Calu3 (cell line): ENCODE measurements at regions not wholly inside any gene's neighbourhood (a gene's known extent, or its start where the extent isn't known, plus 50 kb on each side); places are given as distances from the start of the nearest gene placed in this dataset.

Experiments
- BruUV-seq: library from RNA; stranded (reverse); fragments of 400-500 nt; replicated peaks from 2 replicates; lab custom pipeline; 2021; lab: Mats Ljungman, UMichigan
- CTCF ChIA-PET: fragments of 300-600 bp; sonication (Branson Sonifier 250); formaldehyde crosslinking; loops from one replicate; lab custom pipeline; 2022; ENCODE audit warnings: antibody characterized with exemption; lab: Charles Lee
- DNase-seq: peaks from one replicate; pipeline ENCODE4 v3.0.0; 2022
- H3K27ac Mint-ChIP-seq: one replicate; pipeline ENCODE4 v1.8.0; 2022; ENCODE audit warnings: mixed read lengths; ENCODE audit not compliant: unreplicated experiment
- H3K27me3 Mint-ChIP-seq: one replicate; pipeline ENCODE4 v1.8.0; 2022; ENCODE audit warnings: mixed read lengths; ENCODE audit not compliant: unreplicated experiment
- H3K36me3 Mint-ChIP-seq: one replicate; pipeline ENCODE4 v1.8.0; 2022; ENCODE audit warnings: mild to moderate bottlenecking, moderate library complexity, mixed read lengths; ENCODE audit not compliant: insufficient read depth, unreplicated experiment
- H3K4me1 Mint-ChIP-seq: one replicate; pipeline ENCODE4 v1.8.0; 2022; ENCODE audit warnings: mild to moderate bottlenecking, low read depth, mixed read lengths; ENCODE audit not compliant: unreplicated experiment
- H3K4me3 Mint-ChIP-seq: one replicate; pipeline ENCODE4 v1.8.0; 2022; ENCODE audit warnings: mild to moderate bottlenecking, low read depth, moderate library complexity, mixed read lengths; ENCODE audit not compliant: unreplicated experiment
- H3K9me3 Mint-ChIP-seq: one replicate; pipeline ENCODE4 v1.8.0; 2022; ENCODE audit warnings: low read depth, mixed read lengths; ENCODE audit not compliant: unreplicated experiment
- intact Hi-C: fragments of 100-400 bp; cut with micrococcal nuclease; formaldehyde crosslinking; loops from one replicate; pipeline ENCODE4 v1.10.0; 2022; ENCODE audit not compliant: unreplicated experiment
- TF ChIP-seq, protein P1 (sequence below): fragments of 200-600 bp; IDR thresholded peaks from one replicate; pipeline ENCODE4 v1.8.0; 2022; ENCODE audit warnings: antibody characterized with exemption; ENCODE audit not compliant: unreplicated experiment

DNA sequence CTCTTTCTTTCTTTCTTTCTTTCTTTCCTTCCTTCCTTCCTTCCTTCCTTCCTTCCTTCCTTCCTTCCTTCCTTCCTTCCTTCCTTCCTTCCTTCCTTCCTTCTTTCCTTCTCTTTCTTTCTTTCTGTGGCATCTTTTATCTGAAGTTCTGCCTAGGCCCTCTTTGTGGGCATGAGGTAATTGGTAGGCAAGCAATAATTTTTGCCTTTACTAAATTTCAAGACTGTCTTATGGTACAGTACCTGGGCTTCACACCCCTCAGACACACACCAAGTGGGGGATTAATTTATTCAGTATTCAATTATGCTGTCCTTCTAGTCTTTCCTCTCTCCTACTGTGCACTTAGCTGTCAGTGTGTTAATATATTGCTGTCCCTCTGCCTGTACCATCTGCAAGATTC, 155.5 kb downstream of the OXSM start:
- DNase-seq: no peak
- CTCF ChIA-PET: no interaction called here
- H3K36me3 Mint-ChIP-seq: no peaks in the 10 kb centered on the region

DNA sequence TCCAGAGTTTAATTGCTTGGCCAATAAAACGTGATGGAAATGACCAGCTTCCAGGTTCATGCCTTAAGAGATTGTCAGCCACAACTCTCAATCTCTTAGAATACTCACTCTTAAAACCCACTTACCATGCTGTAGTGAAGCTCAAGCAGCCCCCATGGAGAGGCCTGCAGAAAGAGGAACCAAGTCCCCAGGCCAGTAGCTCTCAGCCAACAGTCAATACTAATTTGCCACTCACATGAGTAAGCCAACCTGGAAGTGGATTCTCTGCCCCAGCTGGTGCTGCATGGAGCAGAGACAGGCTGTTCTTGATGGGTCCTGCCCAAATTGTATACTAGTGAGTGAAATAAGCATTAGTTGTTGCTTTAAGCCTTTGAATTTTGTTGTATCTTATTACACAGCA, 155.9 kb downstream of the OXSM start:
- DNase-seq: no peak
- Mint-ChIP-seq H3K9me3 (peaks cover 2% of the 10 kb centered on the region), H3K27me3 (no peaks in the 10 kb centered on the region), H3K4me3 (no peak overlapping the region), H3K27ac (no peak overlapping the region), H3K36me3 (no peaks in the 10 kb centered on the region), H3K4me1 (no peaks in the 10 kb centered on the region)
- CTCF ChIA-PET: no interaction called here
- TF ChIP-seq, protein P1, sequence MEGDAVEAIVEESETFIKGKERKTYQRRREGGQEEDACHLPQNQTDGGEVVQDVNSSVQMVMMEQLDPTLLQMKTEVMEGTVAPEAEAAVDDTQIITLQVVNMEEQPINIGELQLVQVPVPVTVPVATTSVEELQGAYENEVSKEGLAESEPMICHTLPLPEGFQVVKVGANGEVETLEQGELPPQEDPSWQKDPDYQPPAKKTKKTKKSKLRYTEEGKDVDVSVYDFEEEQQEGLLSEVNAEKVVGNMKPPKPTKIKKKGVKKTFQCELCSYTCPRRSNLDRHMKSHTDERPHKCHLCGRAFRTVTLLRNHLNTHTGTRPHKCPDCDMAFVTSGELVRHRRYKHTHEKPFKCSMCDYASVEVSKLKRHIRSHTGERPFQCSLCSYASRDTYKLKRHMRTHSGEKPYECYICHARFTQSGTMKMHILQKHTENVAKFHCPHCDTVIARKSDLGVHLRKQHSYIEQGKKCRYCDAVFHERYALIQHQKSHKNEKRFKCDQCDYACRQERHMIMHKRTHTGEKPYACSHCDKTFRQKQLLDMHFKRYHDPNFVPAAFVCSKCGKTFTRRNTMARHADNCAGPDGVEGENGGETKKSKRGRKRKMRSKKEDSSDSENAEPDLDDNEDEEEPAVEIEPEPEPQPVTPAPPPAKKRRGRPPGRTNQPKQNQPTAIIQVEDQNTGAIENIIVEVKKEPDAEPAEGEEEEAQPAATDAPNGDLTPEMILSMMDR: no peak
- intact Hi-C loops: no loop called here
- BruUV-seq: no TSS peak

More for the DNA sequence above, 155.5 kb downstream of the OXSM start:
- Mint-ChIP-seq H3K9me3 (peaks cover 2% of the 10 kb centered on the region), H3K27me3 (no peaks in the 10 kb centered on the region), H3K4me3 (no peak overlapping the region), H3K27ac (no peak overlapping the region), H3K4me1 (no peaks in the 10 kb centered on the region)
- TF ChIP-seq, protein P1: no peak
- intact Hi-C loops: no loop called here
- no TSS peak for BruUV-seq

DNA sequence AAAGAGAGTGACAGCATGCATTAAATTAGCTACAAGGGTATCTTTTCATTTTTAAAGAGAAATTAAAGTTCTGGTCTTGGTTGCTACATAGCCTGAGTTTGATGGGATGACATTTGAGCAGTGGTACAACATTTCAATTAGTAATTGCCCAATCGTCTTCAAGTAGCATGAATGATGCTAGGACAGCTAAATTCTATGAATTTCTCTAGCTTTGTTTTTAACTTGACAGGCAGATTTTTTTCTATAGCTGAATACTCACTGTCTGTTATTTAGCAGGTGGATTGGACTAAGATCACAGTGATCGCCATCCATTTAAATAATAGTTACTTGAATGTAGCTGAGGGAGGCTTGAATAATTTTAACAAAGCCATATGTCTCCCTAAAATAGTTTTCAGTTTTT, 162.2 kb downstream of the OXSM start:
- TF ChIP-seq, protein P1: no peak

DNA sequence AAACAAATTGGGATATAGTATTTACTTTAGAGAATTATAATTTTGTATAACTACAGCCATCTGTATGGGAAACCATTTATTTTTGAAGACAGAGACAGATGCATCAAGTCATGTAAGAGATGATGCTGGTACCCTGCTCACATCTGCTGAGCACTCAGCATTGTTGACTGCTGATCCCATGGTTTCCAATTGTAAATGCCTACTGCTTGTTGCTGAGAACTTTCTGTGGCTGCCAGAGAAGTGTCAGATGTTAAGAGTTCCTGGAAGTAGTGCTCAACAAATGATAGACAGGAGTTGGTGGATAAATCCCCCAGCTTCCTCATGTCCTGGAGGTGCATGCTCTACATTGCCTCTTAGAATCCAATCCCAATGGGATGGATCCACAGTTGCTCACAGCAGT, 167.1 kb downstream of the OXSM start:
- intact Hi-C loops: no loop called here
- BruUV-seq: no TSS peak

More for the DNA sequence above, 162.2 kb downstream of the OXSM start:
- CTCF ChIA-PET: no interaction called here
- intact Hi-C loops: no loop called here
- H3K36me3 Mint-ChIP-seq: no peaks in the 10 kb centered on the region
- BruUV-seq: no TSS peak
- no peaks in the 10 kb centered on the region for H3K9me3 Mint-ChIP-seq
- H3K27ac Mint-ChIP-seq: no peak overlapping the region
- no peaks in the 10 kb centered on the region for H3K27me3 Mint-ChIP-seq
- H3K4me3 Mint-ChIP-seq: no peak overlapping the region
- H3K4me1 Mint-ChIP-seq: no peaks in the 10 kb centered on the region
- DNase-seq: no peak

More for the DNA sequence above, 167.1 kb downstream of the OXSM start:
- Mint-ChIP-seq H3K4me1 (no peaks in the 10 kb centered on the region), H3K4me3 (no peak overlapping the region), H3K27ac (no peak overlapping the region), H3K36me3 (no peaks in the 10 kb centered on the region), H3K9me3 (no peaks in the 10 kb centered on the region), H3K27me3 (no peaks in the 10 kb centered on the region)
- DNase-seq: no peak
- TF ChIP-seq, protein P1: no peak
- CTCF ChIA-PET: no interaction called here
